ENCODE measurements at regions not wholly inside any gene's neighbourhood (a gene's known extent, or its start where the extent isn't known, plus 50 kb on each side); places are given as distances from the start of the nearest gene placed in this dataset.

- TF ChIP-seq, protein P1, sequence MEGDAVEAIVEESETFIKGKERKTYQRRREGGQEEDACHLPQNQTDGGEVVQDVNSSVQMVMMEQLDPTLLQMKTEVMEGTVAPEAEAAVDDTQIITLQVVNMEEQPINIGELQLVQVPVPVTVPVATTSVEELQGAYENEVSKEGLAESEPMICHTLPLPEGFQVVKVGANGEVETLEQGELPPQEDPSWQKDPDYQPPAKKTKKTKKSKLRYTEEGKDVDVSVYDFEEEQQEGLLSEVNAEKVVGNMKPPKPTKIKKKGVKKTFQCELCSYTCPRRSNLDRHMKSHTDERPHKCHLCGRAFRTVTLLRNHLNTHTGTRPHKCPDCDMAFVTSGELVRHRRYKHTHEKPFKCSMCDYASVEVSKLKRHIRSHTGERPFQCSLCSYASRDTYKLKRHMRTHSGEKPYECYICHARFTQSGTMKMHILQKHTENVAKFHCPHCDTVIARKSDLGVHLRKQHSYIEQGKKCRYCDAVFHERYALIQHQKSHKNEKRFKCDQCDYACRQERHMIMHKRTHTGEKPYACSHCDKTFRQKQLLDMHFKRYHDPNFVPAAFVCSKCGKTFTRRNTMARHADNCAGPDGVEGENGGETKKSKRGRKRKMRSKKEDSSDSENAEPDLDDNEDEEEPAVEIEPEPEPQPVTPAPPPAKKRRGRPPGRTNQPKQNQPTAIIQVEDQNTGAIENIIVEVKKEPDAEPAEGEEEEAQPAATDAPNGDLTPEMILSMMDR (IDR thresholded peaks at IDR 0.05) = no peak
- TF ChIP-seq POLR2A (IDR thresholded peaks at IDR 0.05) = no peak
Observed at GRCh38 chr3:117611211-117611610, 901.6 kb downstream of the TUSC7 start.

Measured in right lobe of liver (tissue), 4 donors.